Stomach (tissue), 8 donors: ENCODE measurements at regions not wholly inside any gene's neighbourhood (a gene's known extent, or its start where the extent isn't known, plus 50 kb on each side); places are given as distances from the start of the nearest gene placed in this dataset.
A peak's percentile ranks its signal among the peaks of the same experiment; 100 is the strongest.

ENCODE experiments used
- DNase-seq, 2 donors: peaks; one replicate each; pipeline versions ENCODE4 v3.0.0 to v3.0.0-alpha.2; 2013 to 2019
- H3K27ac ChIP-seq, 5 donors: fragments of 200-600 bp in 4 of 5; sonication (generic) in 4 of 5; one replicate each; pipeline ENCODE4 v1.5.1; 2013 to 2019; ENCODE audit warnings: mild to moderate bottlenecking in 1 of 5, moderate library complexity in 1 of 5
- H3K27me3 ChIP-seq, 3 donors: fragments of 200-600 bp; sonication (generic); one replicate each; pipeline ENCODE4 v1.5.1; 2017 to 2019; ENCODE audit warnings: mixed run types in 1 of 3
- H3K36me3 ChIP-seq, 4 donors: fragments of 200-600 bp; sonication (generic); 1 replicate in 3 of 4; 2 replicates in 1 of 4; pipeline ENCODE4 v1.5.1; 2016 to 2019
- H3K4me1 ChIP-seq, 4 donors: fragments of 200-600 bp; sonication (generic); one replicate each; pipeline ENCODE4 v1.5.1; 2016 to 2019
- H3K4me3 ChIP-seq, 4 donors: fragments of 200-600 bp; sonication (generic) in 3 of 4; one replicate each; pipeline ENCODE4 v1.5.1; 2016 to 2019; ENCODE audit warnings: mild to moderate bottlenecking in 1 of 4
- H3K9me3 ChIP-seq, 4 donors: fragments of 200-600 bp; sonication (generic); one replicate each; pipeline ENCODE4 v1.5.1; 2016 to 2019
- EP300 ChIP-seq: sonication (generic); formaldehyde crosslinking; IDR thresholded peaks from one replicate; pipeline ENCODE4 v1.6.1; 2017; ENCODE audit warnings: antibody characterized with exemption
- POLR2A ChIP-seq, 4 donors: fragments of 450-650 bp; IDR thresholded peaks; one replicate each; pipeline ENCODE4 v1.6.1; 2016; ENCODE audit warnings: antibody characterized with exemption in 4 of 4, control low read depth in 2 of 4, mild to moderate bottlenecking in 1 of 4, moderate library complexity in 1 of 4
- POLR2AphosphoS5 ChIP-seq, 3 donors: sonication (generic); formaldehyde crosslinking; IDR thresholded peaks; one replicate each; pipeline ENCODE4 v1.6.1; 2016; ENCODE audit warnings: antibody characterized with exemption in 3 of 3
- WGBS, 5 donors: extraction: QIAGEN DNeasy Blood & Tissue Kit in 3 of 5; methylation state at CpG; one replicate each; pipeline versions ENCODE4 v1.1.5 to v1.1.7; 2013 to 2018; 5-methylcytosine and 5-hydroxymethylcytosine counted together
- intact Hi-C: fragments of 100-400 bp; cut with DNase I; formaldehyde crosslinking; loops from one replicate; pipeline ENCODE4 v1.15.1; 2023; ENCODE audit warnings: low total_unique reads
- TF ChIP-seq, protein P1 (sequence below), 7 experiments: fragments of 450-650 bp in 4 of 7; fragments of 200-600 bp in 3 of 7; sonication (generic) in 3 of 7; IDR thresholded peaks; one replicate each; pipeline ENCODE4 v1.5.1; 2016 to 2019; ENCODE audit warnings: antibody characterized with exemption in 7 of 7, control low read depth in 2 of 7, mild to moderate bottlenecking in 1 of 7
- donor health status: healthy with polysubstance abuse.
- donor health status: Bipolar disorder and iron deficiency.
- donor health status: healthy.

DNA sequence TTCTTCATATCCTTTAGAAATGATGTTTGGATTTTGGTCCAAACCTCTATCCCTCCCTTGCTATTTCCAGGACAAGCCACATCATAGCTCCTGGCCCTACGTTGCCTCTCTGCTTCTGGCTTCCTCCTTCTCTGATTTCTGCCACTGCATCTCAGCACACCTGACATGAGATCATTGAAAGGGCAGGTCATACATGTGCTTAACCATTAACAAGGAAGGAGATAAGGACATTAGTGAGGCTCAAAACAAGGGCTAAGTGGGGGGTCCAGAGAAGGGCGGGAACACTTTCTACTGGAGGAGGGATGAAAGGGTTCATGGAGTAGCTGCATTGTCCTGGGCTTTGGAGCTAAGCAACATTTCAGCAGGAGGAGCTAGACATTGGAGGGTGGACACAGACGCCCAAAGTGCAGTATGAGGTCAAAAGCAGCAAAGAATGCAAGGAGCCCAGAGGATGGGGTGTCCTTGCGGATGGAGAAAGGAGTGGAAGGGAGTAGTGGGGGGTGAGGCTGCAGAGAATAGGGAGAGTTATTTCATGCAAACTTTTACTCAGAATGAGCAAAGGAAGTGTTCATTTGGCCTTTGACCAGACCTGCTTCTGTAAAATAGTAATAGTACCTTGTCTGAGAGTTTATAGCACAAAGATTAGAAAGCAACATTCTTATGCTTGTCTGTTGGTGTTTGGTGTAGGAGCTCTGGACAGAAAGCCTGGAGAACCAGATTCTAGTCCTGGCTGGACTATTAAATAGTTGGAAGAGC lies 102.4 kb upstream of the CREB5 start:
- Histone ChIP-seq H3K27me3 (peaks cover 0 to 50% (median 10%) of the 10 kb centered on the region in 3 donors), H3K27ac (no peak overlapping the region), H3K9me3 (no peaks in the 10 kb centered on the region), H3K36me3 (no peaks in the 10 kb centered on the region), H3K4me3 (no peak overlapping the region), H3K4me1 (no peaks in the 10 kb centered on the region)
- intact Hi-C loops = no loop called here
- DNase-seq = peak in 1 of 2 donors; percentile 42
- 44 to 53% (median 47%) methylated on average over 4 of the region's 4 CpGs for WGBS, 5 donors
- TF ChIP-seq EP300 (no peak), POLR2A (IDR thresholded peaks at IDR 0.05) (no peak), POLR2AphosphoS5 (IDR thresholded peaks at IDR 0.05) (no peak)
- TF ChIP-seq, protein P1, sequence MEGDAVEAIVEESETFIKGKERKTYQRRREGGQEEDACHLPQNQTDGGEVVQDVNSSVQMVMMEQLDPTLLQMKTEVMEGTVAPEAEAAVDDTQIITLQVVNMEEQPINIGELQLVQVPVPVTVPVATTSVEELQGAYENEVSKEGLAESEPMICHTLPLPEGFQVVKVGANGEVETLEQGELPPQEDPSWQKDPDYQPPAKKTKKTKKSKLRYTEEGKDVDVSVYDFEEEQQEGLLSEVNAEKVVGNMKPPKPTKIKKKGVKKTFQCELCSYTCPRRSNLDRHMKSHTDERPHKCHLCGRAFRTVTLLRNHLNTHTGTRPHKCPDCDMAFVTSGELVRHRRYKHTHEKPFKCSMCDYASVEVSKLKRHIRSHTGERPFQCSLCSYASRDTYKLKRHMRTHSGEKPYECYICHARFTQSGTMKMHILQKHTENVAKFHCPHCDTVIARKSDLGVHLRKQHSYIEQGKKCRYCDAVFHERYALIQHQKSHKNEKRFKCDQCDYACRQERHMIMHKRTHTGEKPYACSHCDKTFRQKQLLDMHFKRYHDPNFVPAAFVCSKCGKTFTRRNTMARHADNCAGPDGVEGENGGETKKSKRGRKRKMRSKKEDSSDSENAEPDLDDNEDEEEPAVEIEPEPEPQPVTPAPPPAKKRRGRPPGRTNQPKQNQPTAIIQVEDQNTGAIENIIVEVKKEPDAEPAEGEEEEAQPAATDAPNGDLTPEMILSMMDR (IDR thresholded peaks at IDR 0.05) = no peak

GRCh38 chr7:28310460-28310848 lies 101.9 kb upstream of the CREB5 start:
- TF ChIP-seq EP300 = no peak
- TF ChIP-seq POLR2AphosphoS5 (IDR thresholded peaks at IDR 0.05) = no peak
- TF ChIP-seq, protein P1 (IDR thresholded peaks at IDR 0.05) = no peak
- no peak for TF ChIP-seq POLR2A (IDR thresholded peaks at IDR 0.05)
- Histone ChIP-seq H3K27ac (no peak overlapping the region), H3K36me3 (no peaks in the 10 kb centered on the region), H3K4me1 (no peaks in the 10 kb centered on the region), H3K9me3 (no peaks in the 10 kb centered on the region), H3K27me3 (peaks cover 0 to 56% (median 10%) of the 10 kb centered on the region in 3 donors), H3K4me3 (no peak overlapping the region)
- 73 to 77% (median 77%) methylated on average over 6 of the region's 6 CpGs for WGBS, 5 donors
- intact Hi-C loops = no loop called here
- no peak for DNase-seq

- peaks cover 0 to 67% (median 10%) of the 10 kb centered on the region in 3 donors for H3K27me3 ChIP-seq
- no peaks in the 10 kb centered on the region for H3K36me3 ChIP-seq
- DNase-seq = no peak
- WGBS, 5 donors = 70 to 81% (median 80%) methylated on average over 12 of the region's 12 CpGs
- no peaks in the 10 kb centered on the region for H3K4me1 ChIP-seq
- H3K27ac ChIP-seq = no peak overlapping the region
- TF ChIP-seq, protein P1 (IDR thresholded peaks at IDR 0.05) = no peak
- TF ChIP-seq POLR2AphosphoS5 (IDR thresholded peaks at IDR 0.05) (no peak), EP300 (no peak), POLR2A (IDR thresholded peaks at IDR 0.05) (no peak)
- no peak overlapping the region for H3K4me3 ChIP-seq
- H3K9me3 ChIP-seq = no peaks in the 10 kb centered on the region
- intact Hi-C loops = no loop called here
Measured at GRCh38 chr7:28311670-28312069, 100.6 kb upstream of the CREB5 start.

DNA sequence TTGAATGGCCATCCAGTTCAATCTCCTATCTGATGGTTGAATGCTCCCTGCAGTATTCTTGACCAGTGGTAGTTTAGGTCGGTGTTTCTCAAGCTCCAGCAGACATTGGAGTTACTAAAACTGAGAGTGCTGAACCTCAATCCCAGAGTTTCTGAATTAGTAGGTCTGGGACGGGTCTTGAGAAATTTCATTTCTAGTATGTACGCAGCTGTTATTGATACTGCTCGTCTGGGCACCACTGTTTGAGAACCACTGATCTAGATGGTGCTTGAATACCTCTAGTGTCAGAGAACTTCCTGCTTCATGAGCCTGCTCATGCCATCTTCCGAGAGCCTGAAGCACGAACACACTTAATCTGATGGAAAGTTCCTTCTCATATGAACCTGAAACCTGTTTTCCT lies 99.4 kb upstream of the CREB5 start:
- Histone ChIP-seq H3K4me3 (no peak overlapping the region), H3K4me1 (no peaks in the 10 kb centered on the region), H3K9me3 (no peaks in the 10 kb centered on the region), H3K36me3 (no peaks in the 10 kb centered on the region), H3K27ac (no peak overlapping the region), H3K27me3 (peaks cover 0 to 67% (median 10%) of the 10 kb centered on the region in 3 donors)
- TF ChIP-seq EP300 (no peak), POLR2AphosphoS5 (IDR thresholded peaks at IDR 0.05) (no peak), POLR2A (IDR thresholded peaks at IDR 0.05) (no peak)
- TF ChIP-seq, protein P1 (IDR thresholded peaks at IDR 0.05) = no peak
- no peak for DNase-seq
- intact Hi-C loops = no loop called here
- 68 to 85% (median 80%) methylated on average over 6 of the region's 6 CpGs for WGBS, 5 donors
